ENCODE measurements at regions not wholly inside any gene's neighbourhood (a gene's known extent, or its start where the extent isn't known, plus 50 kb on each side); places are given as distances from the start of the nearest gene placed in this dataset.
"Not testable (repeated sequence)": the region's sequence is repeated elsewhere in the genome, so short reads cannot be mapped to it uniquely, and the experiment has no call there.

GRCh38 chr14:88985654-88986053 lies 161.2 kb downstream of the TTC8 start:
- DNase-seq: no peak

DNA sequence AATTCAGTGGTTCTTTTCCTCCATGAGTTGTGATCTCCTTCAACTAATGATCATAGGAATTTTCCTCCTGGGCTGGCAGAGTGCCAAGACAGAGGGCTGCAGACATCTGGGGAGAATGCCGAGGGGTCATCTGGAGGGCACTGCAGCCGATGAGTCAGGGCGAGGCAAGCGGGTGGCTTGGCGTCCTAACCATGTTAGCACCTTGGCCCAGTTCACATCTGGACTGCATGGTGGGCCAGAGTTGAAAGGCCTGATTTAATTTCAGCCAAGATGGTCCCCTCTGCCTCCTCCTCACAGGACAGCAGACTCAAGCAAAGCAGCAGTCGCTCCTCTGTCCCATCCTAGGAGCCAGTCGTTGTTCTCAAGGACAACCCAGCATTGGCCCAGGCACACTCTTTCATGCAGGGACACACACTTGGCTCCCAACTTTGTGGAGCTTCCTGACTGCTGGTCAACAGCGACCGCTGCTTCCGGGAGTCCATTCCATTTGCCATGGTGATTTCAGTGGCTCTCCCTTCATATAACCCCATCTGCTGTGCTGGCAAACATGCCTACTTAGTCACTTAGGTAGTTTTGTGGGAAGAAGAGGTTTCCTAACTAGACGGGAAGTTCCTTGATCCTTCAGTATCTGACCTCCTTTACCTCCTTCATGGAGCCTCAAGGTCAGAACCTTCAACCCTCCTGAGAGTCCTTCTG lies 161.8 kb downstream of the TTC8 start:
- no peak for DNase-seq

- DNase-seq: not testable (repeated sequence)
Observed at GRCh38 chr14:88986908-88987307, 162.5 kb downstream of the TTC8 start.

DNA sequence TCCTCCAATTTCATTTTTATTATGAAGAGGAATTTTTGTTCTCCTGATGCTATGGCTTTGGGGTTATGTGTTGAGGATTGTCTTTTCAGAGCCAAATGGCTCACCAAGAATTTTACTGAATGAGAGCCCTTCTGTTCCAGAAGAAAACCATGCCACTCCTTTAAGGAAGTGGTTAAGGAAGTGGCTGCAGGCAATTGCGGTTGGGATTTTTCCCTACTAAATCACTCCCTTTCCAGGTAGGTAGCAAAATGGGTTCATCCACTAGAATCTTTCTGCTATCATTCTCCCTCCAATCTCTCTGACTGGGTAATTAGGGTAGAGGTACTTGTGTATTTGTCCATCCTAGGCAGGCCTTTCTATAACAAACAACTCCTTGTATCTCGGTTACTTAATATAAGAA lies 163.1 kb downstream of the TTC8 start:
- no peak for DNase-seq

- no peak for DNase-seq
Observed at GRCh38 chr14:88989911-88990310, 165.5 kb downstream of the TTC8 start.

DNA sequence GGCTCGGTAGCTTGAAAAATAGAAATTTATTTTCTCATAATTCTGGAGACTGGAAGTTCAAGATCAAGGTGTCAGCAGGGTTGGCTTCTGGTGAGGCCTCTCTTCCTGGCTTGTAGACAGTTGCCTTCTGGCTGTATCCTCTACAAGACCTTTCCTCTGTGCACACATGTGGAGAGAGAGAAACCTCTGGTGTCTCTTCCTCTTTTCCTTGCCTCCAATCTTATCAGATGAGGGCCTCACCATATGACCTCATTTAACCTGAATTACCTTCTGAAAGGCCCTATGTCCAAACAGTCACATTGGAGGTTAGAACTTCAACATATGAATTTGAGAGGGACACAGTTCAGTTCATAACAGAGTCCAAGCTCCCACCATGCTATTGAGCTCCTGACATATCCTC lies 166.4 kb downstream of the TTC8 start:
- no peak for DNase-seq

DNA sequence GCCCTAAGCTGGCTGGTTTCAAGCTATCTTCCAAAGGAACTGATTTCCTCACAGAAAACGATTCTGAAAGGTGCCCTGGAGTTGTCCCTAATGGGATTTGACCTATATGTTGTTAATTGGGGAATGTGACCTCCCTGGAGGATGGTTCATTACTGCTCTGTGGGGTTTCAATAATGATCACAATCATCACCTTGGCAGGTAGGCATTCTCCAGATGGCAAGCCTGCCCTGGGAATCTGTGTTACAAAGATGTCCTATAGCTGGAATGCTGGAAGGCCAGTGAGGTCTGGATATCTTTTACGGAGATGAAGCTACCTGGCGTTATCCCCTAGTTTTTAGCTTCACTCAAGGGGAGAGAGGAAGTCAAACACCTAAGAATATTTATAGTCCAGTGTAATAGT lies 167.6 kb downstream of the TTC8 start:
- no peak for DNase-seq

DNA sequence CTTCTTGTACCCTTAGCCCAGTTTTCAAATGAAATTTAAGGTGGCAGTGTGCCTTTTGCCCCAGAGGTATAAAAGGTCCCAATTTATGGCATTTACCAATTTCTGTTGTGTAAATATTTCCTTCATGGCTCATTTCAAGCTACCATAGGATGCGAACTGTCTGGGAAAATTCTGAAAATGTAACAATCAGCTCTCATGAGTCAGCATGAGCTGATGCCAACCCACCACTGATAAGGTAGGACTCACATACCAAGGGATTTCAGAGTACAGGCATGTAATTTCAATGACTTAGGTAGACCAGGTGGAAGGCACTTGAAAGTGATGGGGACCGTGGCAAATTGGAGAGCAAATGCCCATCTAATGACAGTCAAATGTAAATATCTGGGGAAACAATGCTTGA lies 169.5 kb downstream of the TTC8 start:
- no peak for DNase-seq

- DNase-seq: no peak
Observed at GRCh38 chr14:88995437-88996198, 171.2 kb downstream of the TTC8 start.

GRCh38 chr14:88998027-88998426 lies 173.6 kb downstream of the TTC8 start:
- DNase-seq: no peak

DNA sequence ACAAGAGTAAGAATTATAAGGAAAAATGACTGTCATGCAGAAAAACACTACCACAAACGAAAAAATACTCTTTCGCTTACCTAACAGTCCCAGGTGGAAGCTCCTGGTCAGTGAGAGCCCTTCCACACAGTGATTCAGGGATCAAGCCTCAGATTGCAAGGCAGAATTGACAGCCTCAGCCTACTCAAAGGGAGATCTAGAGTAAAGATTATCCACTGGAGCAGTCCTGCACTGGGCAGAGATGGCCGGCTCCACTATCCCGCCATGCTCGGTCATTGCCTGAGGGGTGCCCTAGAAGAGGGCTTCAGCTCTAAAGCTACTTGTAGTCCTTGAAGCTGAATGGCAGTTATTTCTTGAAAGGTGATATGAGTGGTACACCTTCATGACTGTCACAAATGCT lies 174.7 kb downstream of the TTC8 start:
- DNase-seq: no peak

DNA sequence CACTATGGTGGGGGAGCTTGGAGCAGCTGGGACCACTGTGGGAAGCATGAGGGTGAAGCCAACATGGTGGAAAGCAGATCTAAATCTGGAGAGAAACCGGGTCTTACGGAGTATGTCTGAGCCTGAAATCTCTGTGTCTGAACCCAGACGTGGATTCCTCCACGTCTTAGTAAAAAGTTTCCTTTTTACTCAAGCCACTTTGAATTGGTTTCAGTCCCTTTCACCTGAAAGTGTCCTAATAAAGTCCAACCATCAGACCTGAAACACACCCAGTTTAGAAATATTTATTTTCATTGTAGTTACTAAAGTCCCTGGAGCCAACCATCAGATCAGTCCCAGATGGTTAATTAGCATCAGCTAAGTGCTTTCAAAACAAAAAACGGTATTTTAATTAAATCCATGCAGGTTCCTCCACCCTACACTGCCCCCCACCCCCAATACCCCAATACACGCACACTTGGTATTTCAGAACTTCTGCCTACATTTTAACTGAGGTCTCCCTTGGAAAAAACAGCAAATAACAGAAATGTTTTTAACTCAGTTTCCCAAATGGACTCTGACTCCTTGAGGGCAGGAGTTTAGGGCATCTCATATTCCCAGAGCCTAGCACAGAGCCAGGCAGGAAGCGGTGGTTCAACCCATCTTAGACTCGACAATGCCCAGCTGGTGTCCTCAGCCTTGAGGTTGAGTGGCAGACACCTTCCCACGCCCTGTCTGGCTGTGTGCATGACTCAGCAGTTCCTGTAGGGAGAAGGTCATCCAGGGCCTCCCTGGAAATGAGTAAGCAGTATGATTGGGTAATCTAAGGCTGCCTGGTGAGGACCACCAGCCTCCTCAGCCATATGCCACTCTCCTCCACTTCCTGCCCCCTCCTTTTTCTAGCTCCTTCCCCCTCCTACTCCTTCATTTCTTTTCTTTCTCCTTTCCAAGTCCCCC lies 175.8 kb downstream of the TTC8 start:
- peak; percentile 39 for DNase-seq

- DNase-seq: no peak
Observed at GRCh38 chr14:89004166-89004565, 179.7 kb downstream of the TTC8 start.

DNA sequence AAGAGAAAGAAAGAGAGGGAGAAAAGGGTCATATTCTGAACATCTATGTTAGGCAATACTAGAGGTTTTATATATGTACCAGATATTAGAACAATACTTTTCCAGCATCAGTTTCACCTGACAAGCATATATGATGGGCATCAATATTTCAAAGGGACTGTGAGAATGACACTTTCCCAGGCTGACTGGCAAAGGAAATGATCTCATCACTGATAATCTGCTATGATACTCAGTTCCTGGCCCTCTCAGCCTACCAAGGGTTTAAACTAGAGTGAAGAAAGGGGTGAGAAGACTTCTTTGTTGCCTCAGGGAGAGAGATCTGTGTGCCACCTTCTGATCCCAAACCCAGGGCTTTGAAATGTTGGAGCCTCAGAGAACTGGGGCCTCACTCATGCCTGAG lies 183.5 kb downstream of the TTC8 start:
- DNase-seq: peak; percentile 6

- no peak for DNase-seq
Observed at GRCh38 chr14:89011355-89012281, 187.2 kb downstream of the TTC8 start.

GRCh38 chr14:89012282-89013097 lies 188.0 kb downstream of the TTC8 start:
- no peak for DNase-seq

DNA sequence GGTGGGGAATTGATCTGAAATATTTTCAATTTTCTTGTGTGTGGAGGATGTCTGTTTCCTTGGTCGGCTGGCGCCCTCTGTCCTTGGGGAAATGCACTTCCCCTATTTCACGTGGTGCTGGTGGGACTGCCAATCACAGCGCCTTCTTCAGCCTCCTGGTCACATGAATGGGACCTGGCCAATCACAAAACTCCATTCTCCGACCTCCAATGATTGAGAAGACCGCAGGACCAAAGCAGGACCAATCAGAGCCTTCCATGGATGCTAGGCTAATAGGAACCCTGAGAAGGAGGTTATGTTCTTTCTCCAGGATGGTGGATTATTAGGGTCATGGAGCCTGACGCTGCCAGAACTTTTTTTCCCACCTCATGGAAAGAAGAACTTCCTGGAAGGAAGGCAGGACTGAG lies 188.7 kb downstream of the TTC8 start:
- DNase-seq: peak; percentile 10

GRCh38 chr14:89013698-89014568 lies 189.5 kb downstream of the TTC8 start:
- DNase-seq: no peak

- no peak for DNase-seq
Observed at GRCh38 chr14:89014569-89014850, 190.1 kb downstream of the TTC8 start.

- DNase-seq: no peak
Observed at GRCh38 chr14:89015016-89015415, 190.6 kb downstream of the TTC8 start.

DNA sequence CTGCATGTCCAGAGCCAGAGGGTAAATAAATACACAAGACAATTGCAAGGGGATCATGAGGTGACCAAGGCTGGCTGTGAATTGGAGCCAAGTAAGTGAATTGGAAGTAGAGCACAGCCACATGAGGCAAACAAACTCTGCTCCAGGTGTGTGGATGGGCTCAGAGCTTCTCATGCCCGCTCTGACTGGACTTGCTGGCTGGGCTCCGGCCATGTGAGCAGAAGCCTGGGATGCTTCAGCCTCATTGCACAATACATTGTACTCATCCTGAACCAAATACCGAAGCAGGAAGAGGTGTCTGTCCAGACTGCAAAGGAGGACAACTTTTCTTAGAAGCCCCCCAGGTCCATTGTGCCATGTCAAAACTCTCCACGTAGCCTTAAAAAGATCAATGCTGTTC lies 193.0 kb downstream of the TTC8 start:
- DNase-seq: no peak

Measured in activated CD4-positive, alpha-beta T cell treated with anti-CD3 and anti-CD28 coated beads, Interleukin-2, Interleukin-6, amounts not matched to agents 100 ng/mL and 50 ng/mL, durations not matched to agents 16 hours and 8 hours (primary cell).